ENCODE measurements at regions not wholly inside any gene's neighbourhood (a gene's known extent, or its start where the extent isn't known, plus 50 kb on each side); places are given as distances from the start of the nearest gene placed in this dataset.
A peak's percentile ranks its signal among the peaks of the same experiment; 100 is the strongest.

- no peak for DNase-seq
These were observed 130.0 kb upstream of the NTM start for GRCh38 chr11:131240421-131240820.

DNA sequence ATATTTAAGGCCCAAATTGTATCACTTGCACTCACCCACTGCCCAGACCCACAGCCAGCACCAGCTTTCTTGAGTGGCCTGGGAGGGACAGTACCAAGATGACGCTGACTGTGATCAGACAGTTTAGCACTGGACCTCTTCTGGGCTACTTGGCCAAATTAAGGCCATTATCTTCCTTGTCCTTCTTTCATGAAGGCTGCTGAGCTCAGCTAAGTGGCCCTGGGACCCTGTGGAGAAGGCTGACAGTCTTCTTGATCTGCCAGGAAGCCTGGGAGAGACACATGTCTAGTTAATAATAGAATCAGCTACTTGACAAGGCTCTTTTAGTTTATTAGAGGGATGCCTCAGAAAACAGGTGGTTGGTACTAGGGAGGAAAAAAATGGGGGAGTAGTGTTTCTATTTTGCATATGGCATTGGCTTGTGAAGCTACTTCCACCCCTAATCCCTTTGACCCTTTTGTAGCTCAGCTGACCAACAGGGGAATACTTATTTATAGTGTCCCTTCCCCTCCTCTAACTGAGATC, 127.9 kb upstream of the NTM start:
- DNase-seq: no peak

GRCh38 chr11:131246156-131246555, 124.3 kb upstream of the NTM start:
- no peak for DNase-seq

DNA sequence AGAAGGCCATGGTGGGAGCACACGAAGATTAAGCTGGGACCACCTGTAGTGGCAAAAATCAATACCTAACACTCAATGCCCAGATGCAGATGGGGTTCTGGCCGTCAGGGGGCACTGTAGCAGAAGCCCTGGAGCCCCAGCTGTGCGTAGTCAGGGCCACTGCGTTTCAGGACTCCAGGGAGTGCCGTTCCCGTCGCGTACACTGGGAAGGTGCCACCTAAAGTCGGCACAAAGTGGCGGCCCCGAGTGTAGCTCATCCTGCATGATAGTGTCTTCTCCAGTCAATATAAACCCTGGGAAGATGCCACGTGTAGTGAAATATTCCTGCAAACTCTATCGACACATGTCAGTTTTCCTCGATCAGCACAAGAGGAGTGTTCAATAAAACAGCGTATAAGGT, 123.8 kb upstream of the NTM start:
- no peak for DNase-seq

- DNase-seq: no peak
These were observed 121.8 kb upstream of the NTM start for GRCh38 chr11:131248588-131248987.

- no peak for DNase-seq
These were observed 117.2 kb upstream of the NTM start for GRCh38 chr11:131253142-131253655.

DNA sequence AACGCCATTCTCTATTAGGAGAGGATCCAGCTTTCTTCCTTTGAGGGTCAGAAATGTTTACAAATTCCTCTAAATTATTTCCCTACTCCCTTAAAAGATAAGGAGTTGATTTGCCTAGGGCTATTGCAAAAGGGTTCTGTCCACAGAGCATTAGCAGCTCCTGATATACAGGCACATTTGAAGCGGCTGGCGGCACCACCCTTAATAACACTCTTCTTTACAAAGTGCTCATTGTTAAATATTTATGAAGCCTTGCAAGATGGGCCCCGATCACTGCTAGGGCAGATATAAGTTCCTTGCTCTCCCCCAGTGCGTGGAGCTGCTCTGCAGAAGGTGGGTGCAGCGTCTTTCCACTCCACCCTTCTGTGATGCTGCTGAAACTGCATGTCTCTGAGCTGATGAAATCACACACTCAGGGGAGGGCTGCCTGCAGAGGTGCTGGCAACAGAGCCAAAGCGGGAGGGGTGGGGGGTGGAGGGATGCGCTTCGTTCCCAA, 116.7 kb upstream of the NTM start:
- peak; percentile 23 for DNase-seq

DNA sequence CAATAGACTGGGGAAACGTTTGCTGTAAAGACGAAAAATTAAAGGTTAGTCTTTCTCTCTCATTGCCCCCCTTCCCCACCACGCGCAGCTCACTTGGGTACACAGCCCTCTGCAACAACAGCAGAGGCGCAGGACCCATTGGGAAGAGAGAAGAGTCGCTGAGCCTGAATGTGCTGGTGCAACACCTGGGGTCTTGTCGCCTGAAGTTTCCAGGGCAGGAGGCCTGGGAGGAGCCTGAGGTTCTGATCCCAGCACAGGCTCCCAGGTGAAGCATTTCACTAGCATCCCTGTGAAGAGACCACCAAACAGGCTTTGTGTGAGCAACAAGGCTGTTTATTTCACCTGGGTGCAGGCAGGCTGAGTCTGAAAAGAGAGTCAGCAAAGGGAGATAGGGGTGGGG, 116.2 kb upstream of the NTM start:
- no peak for DNase-seq

DNA sequence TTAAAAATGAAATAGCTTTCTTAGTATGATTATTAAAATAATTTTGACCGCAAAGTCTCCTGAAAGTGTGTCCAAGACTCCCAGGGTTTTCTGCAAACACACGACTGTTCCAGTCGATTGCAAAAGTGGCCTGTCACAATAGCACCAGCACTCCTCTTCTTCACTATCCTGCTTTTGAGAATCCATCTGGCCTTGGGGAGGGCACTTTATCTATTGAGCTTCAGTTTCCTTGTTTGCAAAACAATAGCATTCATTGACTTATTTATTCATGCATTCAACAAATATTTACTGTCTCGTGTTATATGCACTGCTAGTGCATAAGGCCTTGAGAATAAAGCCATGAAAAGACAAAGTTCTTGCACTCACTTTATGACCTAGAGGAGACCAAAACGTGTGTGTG, 96.2 kb upstream of the NTM start:
- DNase-seq: no peak

- no peak for DNase-seq
These were observed 94.8 kb upstream of the NTM start for GRCh38 chr11:131275580-131275979.

- DNase-seq: no peak
These were observed 91.9 kb upstream of the NTM start for GRCh38 chr11:131278472-131278871.

GRCh38 chr11:131279654-131280384, 90.6 kb upstream of the NTM start:
- no peak for DNase-seq

DNA sequence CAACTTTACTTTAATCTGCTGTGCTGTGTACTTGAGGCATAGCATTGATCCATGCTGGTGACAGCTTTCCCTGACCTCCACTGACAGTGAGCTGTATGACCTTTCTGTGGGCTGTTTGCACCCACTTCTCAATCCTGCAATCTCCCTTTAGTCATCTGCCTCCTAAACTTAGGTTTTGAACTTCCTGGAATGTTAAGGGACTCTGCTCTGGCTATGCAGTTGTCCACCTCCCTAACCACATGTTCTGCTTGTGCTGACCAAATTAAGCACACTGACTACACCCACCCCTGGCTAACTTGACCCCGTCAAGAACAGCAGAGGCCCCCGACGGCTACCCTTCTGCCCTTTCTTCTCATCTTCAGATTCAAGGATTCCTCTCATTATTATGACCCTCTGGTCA, 89.1 kb upstream of the NTM start:
- DNase-seq: no peak

DNA sequence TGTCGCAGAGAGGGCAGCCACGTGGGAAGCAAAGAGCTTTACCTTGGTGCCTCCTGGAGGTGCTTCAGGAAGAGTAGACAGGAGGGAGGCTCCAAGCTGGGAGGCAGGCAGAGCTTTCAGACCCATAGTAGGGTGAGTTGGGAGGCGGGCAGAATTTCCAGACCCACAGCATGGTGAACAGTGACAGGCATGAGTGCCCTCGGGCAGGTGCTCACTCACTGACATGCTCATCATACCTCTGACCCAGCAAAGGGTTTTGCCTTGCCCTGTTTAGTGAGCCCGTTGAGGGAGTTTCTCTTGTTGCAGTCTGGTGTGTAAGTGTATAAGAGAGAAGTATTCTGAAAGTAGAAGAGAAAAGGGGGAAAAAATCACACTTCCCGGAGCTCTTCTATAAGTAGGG, 86.4 kb upstream of the NTM start:
- DNase-seq: no peak

GRCh38 chr11:131288521-131289091, 81.8 kb upstream of the NTM start:
- no peak for DNase-seq

DNA sequence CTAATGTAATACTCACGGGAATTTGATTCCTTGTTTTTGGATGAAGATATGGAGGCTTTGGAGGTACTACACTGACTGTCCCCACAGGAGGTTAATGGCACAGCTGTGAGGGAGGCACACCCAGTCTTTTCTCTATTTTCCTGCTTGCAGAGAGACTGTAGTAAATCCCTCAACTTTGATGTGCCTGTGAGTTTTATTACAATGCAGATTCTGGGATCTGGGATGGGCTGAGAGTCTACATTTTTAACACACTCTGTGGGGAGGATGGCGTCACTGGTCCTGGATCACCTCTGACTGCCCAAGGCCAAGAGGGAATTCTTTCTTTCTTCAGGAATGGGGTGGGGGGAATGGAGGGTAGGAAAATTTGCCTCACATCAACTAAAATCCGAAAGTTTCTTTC, 80.2 kb upstream of the NTM start:
- DNase-seq: no peak

DNA sequence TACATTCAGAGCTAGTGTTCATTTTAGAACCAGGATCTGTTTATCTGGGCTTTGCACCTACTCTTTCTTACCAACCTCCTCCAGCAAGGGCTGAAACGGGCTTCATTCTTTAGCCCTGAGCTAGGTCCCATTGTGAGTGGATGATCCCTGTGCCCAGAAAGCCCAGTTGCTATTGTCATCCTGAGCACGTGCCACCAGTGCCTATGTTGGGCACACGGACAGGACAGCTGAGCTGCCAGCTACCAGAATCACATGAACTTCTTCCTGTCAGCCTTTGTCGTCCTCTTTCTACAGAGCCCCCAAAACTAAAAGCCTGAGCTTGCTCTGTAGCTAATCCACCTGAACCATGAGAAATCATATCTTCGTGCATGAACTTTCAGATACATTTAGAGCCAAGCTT, 74.4 kb upstream of the NTM start:
- no peak for DNase-seq

- DNase-seq: no peak
These were observed 73.0 kb upstream of the NTM start for GRCh38 chr11:131297441-131297840.

GRCh38 chr11:131299598-131300438, 70.6 kb upstream of the NTM start:
- DNase-seq: no peak

DNA sequence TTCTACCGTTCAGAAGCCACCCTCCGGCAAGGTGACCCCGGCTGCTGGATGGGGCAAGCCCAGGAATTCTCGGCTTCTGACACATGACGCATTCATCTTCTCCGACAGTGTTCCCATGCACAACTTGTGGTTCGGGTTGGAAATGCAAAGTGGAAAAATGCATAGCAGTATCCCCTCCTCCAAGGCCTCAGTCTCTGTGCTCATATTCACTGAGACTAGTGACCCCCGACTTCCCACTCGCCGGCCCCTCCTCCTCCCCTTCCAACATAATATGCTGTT, 70.0 kb upstream of the NTM start:
- DNase-seq: no peak

- DNase-seq: no peak
These were observed 69.1 kb upstream of the NTM start for GRCh38 chr11:131301306-131301705.

DNA sequence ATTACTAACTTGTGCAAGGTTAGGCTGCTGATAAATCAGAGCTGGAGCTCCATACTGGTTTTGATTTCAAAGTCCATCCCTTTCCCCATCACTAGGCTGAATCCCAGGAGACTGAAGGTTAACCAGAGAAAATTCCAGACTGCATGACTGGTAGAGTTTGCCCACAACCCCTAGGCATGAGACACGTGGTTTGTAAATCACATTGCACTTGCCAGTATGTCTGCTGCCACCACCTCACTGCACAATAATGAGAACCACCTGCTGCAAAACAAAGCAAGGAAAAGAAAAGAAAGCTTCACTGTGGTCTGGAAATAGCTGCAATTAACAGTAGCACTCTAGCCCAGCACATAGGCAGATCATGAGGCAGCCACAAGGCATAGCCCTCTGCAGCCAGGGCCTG, 67.6 kb upstream of the NTM start:
- no peak for DNase-seq

GRCh38 chr11:131303611-131304119, 66.8 kb upstream of the NTM start:
- DNase-seq: no peak
